GM21723 (cell line): ENCODE measurements at regions not wholly inside any gene's neighbourhood (a gene's known extent, or its start where the extent isn't known, plus 50 kb on each side); places are given as distances from the start of the nearest gene placed in this dataset.
"Not testable (repeated sequence)": the region's sequence is repeated elsewhere in the genome, so short reads cannot be mapped to it uniquely, and the experiment has no call there.

Experiments
- ATAC-seq: cut with Tn5 transposase; IDR thresholded peaks from one replicate; pipeline ENCODE4 v1.9.1; 2021; ENCODE audit warnings: mild to moderate bottlenecking, moderate library complexity; ENCODE audit not compliant: unreplicated experiment

DNA sequence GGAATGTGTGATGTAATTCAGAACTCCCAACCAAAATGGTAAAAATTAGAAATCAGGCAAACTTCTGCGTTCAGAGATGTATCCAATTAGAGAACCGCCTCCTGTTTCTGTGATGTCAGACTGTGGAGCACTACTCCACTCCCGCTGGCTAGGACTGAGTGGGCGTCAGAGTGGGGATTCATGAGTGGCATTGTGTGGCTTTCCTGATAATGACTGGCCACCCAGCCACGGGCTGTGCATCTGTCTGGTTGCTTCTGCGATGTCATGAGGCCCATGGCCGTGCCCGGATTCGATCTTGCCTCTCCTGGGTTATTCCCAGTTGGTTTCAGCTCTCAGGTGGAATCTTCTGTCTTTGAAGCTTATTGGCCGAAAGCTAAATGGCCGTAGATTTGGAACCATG lies 87.1 kb upstream of the KCNA1 start:
- ATAC-seq, result no peak

DNA sequence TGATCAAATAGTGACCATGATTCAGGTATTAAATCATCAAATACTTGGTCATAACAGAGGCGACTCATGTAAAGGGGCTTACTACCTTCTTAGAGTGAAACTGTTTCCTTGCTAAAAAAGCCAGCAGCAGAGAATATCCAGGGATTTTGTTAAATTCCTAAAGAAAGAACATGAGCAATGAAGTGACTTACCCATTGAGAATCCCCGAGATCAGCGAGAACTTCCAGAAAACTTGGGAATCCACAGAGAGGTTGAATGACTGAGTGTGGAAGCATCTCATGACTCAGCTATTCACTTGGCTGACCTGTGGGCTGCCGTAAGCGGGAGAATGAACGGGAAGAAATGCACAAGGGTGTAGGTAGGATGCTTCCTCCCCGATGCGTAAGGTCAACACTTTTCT lies 85.3 kb upstream of the KCNA1 start:
- ATAC-seq, result no peak

DNA sequence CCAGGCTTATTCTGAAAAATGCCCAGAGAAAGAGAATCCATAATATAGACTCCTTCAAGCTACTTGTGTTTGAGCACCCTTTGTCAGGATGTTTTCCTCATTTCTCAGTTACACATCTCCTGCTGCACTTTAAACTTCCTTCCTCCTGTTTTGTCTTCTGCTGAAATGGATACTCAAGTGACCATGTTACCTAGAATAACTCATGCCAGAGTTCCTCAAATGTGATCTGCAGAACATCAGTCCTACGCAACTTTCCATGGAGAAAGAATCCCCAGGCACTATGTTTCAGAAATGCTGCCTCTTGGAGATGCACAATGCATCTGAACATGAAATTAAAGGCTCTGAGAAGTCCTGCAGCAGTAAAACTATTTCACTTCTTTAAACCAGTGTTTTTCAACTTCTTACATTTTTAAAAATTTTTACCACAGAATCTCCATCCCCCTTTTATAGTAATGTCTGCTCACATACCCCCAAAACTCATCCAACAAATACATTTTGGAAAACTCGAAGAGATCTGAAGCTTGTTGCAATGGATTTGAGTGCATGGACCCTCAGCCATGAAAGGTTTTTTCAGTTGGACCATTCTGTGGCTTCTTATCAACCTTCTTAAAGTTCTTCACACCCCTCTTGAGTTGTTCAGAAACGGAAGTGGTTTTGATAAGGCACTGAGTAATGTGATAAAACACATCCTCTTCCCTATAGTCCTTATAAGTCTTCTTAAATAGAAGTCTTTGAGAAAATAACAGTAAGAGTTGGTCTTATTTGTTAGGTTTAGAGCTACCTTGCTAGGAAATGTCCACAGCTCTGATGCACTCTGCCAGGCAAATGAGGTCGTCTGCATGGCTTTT lies 84.5 kb upstream of the KCNA1 start:
- ATAC-seq, result no peak

DNA sequence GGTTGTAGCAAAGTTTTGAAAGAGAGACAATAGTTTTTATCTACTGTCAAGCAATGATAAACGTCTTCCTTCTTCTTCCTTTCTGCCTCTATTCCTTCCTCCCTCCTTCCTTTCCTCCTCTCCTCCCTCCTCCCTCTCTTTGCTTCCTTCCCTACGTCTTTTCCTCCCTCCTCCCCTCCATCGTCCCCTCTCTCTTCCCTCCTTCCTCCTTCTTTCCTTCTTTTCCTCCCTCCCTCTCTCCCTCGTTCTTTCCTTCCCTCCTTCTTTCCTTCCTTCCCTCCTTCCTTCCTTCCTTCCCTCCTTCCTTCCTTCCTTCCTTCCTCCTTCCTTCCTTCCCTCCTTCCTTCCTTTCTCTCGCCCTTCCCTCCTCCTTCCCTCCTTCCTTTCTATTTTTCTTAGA lies 82.8 kb upstream of the KCNA1 start:
- no peak for ATAC-seq

DNA sequence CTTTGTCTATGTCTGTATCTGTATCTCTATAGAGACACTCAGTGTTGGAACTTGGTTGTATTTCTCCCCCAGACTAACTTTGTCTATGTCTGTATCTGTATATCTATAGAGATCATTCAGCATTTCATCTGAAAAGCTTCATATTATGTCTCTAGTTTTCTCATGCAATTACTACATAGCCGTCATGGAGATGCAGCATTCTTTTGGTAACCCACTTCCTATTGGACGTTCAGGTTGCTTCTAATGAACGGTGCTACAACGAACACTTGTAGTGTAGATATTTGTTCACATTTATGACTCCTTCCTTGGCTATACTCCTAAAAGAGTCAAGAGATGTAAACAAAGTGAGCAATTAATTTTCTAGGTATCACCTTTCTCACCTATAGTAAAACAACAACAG lies 81.5 kb upstream of the KCNA1 start:
- ATAC-seq, result no peak

DNA sequence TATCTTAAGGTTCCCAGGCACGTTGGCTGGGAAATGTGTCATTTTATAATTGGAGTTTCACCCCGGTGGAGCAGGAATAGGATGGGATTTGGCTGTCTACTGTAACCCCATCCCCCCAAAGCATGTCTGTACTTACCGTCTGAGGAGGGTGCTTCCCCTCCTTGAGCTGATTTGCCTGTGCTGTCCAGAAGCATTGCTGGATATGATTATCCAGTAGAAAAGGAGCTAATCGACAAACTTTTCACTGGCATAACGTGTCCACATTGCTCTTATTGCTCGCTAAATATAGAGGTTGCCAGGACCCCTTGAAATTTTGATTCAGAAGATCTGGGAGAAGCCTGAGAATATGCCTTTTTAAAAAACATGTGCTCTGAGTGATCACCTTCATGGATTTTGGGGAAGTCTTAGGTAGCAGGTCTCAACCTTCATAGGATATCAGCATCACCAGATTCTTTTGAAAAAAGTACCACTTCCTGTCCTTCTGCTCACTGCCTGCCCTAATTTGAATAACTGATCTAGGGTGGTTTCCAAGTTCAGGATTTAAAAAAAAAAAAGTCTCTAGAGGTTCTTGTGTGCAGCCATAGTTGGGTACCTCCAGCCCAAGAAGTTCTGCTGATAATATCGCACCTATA lies 80.4 kb upstream of the KCNA1 start:
- peak; percentile 88 for ATAC-seq

DNA sequence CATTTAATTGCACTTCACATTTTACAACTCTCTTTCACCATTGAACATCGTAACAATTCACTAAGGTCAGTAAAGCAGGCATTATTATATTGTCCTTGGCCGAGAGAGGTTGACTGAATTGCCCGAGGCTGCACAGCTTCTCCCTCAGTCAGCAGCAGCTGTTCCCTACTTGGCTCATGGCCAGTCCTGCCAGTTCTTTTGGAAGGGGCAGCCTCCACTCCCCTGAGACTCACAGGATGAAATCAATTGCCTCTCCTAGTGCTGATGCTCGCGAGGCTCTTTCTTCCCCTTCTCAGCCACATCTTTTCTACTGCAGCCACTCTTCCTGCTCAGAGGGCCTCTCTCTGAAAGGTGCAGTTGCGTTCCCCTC lies 79.9 kb upstream of the KCNA1 start:
- ATAC-seq, result peak; percentile 30

DNA sequence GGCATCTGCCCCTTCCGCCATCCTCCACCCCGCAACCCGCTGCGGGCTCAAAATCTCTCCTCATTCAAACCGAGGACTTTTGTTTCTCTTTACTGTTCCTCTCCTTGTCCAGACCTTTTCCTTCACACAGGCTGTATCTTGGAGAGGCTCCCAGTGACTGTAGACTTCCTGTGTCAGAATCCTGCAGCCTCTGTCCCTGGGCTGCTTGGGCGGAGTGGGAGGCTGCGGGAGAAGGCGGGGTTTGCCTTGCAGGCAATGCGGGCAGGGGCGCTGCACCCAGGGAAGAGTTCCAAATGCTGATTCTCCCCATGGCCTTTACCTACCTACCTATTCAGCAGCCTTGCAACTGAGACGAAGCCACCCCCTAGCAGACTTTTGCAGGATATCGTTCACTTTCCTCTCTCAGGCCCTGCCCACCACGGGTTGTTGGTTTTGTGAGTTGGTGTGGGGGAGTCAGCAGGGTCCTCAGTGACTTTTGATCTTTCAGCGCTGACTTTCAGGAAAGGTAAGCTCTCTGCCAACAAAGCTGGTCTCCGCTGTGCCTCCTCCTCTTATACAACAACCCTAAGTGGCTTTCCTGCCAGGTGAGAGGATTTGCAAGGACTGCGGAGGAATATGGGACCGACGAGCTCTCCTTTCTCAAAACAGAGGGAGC lies 79.0 kb upstream of the KCNA1 start:
- no peak for ATAC-seq

DNA sequence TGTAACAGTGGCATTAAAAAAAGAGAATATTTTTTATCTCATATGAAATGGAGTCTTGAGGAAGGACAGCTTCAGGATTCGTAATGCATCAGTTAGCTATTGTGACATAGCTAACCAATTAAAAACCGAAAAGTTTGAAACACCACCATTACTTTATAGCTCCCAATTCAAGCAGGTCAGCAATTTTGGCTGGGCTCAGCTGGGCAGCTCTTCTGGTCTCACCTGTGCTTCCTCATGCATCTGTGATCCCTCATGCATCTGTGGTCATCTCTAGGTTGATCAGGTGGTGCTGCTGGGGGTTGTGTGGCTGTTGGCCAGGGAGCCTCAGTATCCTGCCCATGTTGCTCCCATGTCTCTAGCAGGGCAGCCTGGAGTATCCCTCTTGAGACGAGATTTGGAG lies 76.7 kb upstream of the KCNA1 start:
- ATAC-seq, result no peak

DNA sequence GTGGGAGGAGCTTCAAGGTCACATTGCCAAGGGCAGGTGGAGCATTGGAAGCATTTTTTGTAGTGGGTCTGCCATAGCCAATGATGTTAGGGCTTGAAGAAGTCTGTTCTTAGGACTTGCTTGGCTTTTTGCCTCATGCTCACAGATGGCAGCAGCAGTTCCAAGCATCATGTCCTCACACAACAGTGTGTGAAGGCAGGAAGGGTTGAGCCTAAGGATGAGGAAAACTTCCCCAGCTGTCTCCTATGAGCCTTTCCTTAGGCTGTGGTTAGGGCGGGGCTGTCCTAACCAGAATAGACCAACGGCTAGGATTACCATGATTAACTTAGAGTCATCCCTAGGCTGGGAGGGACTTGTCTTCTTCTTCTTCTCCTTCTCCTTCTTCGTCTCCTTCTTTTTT lies 76.2 kb upstream of the KCNA1 start:
- ATAC-seq, result no peak

DNA sequence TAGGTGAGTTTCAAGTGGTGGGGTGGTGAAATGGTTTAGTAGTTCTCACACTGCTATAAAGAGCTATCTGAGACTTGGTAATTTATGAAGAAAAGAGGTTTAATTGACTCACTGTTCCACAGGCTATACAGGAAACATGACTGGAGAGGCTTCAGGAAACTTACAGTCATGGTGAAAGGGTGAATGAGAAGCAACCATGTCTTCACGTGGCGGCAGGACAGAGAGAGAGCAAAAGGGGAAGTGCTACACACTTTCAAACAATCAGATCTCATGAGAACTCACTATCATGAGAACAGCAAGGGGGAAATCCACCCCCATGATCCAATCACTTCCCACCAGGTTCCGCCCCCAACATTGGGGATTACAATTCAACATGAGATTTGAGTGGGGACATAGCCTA lies 67.3 kb upstream of the KCNA1 start:
- not testable (repeated sequence) for ATAC-seq

DNA sequence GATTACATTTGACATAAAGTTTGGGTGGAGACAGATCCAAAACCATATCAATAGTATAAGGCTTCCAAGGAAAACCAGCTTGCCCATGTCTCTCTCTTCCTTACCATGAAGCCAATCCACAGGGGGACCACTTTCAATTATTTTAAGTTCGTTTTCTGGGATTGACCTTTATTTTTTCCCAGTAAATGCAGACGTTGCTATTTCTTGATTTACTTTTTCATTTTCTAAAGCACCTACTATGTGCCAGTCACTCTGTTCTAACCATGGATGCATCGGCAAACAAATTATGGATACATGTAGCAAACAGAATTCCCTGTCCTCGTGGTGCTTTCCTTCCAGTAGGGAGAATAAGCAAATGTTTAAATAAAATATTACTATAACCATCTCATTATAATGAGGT lies 65.8 kb upstream of the KCNA1 start:
- ATAC-seq, result no peak

DNA sequence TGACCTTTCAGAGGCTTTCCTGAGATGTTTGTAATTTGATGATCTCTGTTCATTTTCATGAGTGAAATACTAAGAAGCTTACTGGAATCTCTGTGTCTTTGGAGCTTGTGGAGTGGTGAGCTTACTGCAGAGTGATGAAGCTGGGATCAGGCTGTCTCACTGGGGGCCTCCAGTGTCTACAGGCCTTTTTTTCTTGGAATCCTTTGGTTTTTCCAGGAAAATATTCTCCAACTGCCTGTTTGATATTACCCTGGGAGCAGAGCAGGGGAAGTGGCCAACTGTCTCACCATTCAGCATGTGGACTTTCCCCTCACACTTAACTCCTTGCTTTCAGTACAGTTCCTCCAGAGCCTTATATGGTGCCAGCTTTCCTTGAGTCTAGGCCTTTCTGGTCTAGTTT lies 62.0 kb upstream of the KCNA1 start:
- no peak for ATAC-seq

DNA sequence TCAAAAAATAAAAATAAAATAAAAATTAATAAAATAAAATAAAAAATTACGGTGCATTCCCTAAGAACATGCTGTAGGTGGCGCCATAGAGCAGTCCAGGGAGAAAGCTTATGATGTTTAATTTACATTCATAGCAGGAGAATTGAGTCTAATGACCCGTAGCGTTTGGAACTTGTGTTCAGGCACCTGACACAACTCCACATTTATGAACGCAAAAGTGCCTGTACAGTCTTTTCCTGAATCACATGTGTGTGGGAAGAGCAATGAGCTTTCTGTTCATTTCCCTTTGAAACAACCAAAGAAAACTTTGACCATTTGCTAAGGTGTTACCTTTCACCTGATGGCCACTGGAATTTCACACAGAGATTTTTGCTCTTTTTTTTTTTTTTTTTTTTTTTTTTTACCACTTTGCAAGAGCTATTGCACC lies 60.6 kb upstream of the KCNA1 start:
- no peak for ATAC-seq

DNA sequence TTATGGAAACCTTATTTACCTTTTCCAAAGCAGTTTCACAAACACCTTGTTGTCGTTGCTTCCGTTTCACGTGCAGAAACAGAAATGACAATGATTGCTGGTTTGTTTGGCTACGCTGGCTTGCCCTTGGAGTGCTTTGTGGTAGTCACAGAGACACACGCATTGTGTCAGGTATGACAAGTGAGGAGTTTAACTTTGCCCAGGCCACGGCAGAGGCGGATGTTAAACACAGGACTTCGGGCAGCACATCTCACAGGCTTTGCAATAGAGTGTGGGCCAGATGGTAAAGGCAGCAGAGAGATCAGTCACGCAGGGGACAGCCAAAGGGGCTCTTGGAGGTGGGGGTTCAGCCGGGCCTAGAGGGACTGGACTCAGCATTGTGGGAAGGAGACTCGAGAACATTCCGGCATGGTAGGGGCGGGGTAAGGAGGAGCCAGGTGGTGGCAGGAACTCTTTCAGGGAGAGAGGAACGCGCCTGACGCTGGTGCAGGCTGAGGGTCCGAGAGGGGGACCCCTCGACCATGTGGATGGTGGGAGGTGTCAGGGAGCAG lies 59.8 kb upstream of the KCNA1 start:
- ATAC-seq, result no peak

DNA sequence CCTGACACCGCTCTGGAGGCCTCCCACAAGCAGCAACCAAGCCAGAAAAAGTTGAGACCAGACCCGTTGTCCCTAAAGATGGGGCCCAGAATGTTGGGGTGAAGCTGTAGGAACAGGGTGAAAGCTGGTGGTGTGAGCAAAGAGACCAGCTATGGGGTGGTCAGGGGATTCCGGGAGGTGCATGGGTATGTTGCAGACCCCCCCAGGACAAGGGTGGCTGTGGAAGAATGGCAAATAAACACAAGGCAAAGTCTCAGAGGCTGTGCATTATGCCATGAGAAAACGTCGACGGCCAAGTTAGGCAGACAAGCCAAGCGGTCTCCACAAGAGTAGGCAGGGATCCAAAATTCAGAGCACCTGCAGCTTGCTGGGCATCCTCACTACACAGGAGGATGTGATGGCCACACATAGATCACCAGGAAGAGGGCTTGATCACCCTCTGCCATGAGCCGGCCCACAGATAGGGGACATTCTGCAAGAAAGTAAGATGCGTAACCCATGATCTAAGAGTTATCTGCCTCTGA lies 58.8 kb upstream of the KCNA1 start:
- no peak for ATAC-seq

DNA sequence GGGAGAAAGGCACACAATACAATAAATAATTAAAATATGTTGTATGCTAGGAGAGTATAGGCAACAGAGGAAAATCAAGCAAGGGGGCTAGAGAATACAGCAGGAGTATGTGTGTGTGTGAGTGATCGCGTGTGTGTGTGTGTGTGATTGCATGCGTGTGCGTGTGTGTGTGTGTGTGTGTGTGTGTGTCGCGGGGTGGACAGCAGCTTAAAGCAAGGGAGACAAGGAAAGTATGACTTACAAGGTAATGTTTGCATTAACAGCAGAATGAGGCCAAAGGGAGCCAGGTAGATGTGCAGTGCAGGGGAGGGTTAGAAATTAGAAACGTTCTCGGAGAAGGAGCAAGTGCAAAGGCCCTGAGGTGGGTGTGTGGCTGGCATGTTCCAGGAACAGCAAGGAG lies 57.4 kb upstream of the KCNA1 start:
- no peak for ATAC-seq

DNA sequence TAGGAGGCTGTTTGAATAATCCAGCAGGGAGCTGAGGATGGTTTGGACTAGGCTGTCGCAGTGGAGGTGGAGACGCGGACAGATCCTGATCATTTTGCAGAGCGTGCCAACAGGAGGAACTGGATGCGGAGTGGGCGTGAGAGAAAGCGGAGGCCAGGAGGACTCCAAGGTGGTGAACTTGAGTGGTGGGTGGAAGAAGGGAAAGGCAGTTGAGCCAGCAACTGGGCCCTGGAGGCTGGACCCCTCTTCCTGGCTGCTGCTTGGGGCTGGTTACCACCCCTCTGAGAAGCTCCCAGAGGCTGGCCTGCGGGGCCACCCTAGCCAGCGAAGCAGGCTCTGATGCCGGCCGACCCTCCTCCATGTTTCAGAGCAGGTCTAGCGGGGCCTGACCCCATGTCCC lies 56.8 kb upstream of the KCNA1 start:
- ATAC-seq, result no peak

DNA sequence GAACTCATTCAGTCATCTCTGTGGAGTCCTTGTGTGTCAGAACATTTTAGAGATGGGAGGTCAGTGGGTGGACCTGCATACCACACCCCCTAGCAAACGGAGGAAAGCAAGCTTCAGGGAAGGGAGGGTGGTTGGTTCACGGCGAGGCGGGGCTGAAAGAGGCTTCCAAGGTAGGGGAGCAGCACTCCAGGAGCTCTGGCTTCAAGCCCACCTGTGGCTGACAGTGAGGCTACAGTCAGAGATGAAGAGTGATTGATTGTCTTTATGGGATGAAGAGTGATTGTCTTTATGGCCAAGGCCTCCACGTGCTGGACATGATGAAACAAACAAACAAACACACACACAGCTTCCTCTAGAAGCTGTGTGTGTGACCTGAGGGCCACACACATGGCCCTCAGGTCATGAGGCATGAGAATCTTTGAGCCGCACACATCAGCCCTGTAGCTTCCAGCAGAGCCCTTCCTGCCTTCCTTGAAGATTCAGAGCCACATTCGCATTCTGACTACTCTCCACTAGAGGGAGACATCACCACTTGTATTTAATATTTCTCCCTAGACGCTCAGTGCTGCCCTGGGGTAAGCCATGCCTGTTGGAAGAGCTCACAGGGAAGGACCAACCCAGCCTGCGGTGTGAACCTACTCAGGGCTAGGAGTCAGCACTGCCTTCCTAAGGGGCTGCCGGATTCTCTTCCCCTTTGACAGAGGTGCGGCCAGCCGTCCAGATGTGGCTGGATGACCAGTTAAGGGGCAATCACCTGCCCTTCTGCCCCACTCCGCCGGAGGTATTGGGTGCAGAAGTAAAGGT lies 54.4 kb upstream of the KCNA1 start:
- peak; percentile 55 for ATAC-seq

DNA sequence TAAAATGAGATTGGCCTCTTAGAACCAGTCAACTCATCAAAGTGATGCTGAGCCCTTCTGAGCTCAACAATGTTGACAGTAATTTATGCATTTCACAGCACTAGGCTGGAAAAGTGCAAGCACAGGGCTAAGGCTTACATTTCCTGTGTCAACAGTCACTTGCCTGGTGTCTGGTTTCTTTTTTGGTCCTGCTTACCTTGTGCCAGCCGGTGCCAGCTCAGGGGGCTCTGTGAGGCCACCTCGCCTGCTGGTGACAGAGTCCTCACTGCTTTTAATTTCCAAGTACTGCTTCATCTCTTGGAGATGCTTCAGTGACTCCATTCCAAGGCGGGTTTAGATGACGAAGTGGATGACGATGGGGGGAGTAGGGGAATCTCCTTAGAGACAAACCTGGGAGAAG lies 53.1 kb upstream of the KCNA1 start:
- ATAC-seq, result no peak
